ENCODE measurements at regions not wholly inside any gene's neighbourhood (a gene's known extent, or its start where the extent isn't known, plus 50 kb on each side); places are given as distances from the start of the nearest gene placed in this dataset.

DNA sequence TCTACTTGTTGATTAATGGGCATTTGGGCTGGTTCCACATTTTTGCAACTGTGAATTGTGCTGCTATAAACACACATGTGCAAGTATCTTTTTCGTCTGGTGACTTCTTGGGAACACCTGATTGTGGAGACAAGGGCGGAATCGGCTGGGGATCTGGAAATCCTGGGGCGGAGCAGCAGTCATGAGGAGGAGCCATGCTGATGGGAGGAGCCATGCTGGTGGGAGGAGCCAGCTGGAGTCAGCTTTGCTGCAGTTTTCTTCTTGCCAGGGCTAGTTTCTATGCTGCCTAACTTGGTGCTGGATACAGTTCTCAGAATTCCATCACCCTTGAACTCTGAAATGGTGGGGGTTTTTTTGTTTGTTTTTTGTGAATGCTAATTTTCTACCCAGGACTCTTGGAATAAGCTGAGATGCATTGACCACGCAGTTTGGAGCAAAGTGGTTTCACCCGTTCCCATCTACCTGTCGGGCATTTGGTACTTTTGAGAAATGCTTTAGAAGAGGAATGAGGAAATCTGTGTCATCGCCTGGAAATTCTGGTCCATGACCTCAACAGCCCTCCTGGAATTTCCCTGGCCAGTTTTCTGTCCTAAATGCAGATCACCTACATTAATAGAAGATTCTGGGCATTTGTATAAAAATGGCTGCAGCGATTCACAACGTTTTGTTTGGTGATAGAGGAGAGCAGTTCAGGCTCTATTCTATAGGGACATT is 217.4 kb upstream of the ZFHX3 start:
- no peak for DNase-seq (ENCODE audit: low spot score)

DNA sequence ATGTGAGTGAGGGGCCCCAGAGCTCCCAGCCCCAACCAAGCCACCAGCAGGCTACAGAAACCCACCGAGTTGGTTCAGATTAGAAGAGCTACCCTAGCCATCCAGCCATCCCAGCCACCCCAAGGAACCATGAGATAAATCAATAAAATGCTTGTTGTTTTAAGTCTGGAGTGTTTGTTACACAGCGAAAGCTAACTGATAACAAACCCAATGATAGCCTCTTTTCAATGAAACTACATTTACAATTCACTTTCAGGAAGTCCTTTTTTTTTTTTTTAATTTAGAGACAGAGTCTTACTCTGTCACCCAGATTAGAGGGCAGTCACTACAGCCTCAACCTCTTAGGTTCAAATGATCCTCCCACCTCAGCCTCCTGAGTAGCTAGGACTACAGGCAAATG is 215.0 kb upstream of the ZFHX3 start:
- DNase-seq (ENCODE audit: low spot score) = no peak

DNA sequence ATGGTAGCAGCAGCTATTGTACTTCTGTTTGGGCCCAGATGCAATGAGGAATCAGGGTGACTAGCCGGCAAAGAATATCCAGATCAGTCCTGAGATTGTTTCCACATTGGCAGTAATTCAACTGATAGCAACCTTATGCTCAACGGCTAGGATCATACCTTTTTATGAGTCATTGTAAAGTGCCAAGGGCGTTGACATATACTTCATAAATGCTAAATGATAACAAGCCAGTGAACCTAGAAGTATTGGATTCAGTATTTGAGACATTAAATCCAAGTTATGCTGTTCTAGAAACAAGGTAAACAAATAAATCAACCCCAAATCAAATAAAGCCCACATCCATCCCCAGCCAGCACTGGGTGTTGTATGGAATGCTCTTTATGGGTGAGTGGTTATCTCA is 207.1 kb upstream of the ZFHX3 start:
- DNase-seq (ENCODE audit: low spot score) = no peak

DNA sequence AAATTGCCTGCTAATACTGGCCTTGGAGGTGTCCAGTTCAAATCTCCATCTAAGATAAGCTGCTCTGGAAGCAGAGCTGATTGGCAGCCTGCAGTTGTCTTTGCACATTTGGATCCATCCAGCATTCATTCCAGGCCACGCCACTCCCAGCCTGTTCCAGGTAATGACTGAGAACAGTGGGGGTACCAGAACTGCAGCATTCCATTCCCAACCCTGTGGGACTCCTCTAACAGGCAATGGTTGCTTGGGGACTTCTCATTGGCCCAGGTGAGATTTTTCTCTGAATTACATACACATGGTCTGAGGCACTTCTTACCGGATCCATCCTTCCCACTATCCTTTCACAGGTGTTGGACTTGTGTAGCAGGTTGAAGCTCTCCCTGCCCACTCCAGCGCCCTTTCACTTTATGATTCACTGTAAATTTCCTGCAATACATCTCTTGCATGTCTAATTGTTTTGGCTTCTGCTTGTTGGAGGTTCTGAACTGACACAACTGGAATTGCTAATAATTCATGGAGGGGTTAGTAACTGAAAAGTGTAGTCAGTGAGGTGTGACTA is 206.1 kb upstream of the ZFHX3 start:
- DNase-seq (ENCODE audit: low spot score) = no peak

DNA sequence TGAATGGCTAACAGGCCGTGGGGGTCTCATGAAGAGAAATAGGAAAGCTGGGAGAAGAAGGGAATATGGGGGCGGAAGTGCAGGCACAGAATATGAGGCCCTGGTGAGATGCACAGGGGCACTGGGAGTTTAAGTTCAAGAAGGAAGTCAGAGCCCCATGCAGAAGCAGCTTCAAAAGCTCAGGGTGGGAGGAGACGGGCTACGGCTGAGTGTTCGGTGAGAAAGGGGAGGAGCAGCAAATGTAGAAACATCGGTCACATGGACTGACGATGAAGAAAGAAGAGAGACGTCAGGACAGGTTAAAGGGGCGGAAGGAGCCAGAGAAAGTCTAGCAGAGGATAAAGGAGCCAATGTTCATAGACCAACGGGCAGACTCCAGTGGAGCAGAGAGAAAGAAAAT is 204.5 kb upstream of the ZFHX3 start:
- DNase-seq (ENCODE audit: low spot score) = no peak

DNA sequence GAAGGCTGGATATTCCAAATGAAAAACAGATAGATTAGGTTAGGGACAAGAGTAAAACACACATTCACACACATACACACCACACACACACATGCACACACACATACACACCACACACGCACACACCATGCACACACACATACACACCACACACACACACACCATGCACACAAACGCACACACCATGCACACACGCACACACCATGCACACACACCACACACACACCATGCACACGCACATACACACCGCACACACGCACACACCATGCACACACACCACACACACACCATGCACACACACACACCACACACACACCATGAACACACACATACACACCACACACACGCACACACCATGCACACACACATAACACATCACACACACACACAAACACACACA is 203.7 kb upstream of the ZFHX3 start:
- DNase-seq (ENCODE audit: low spot score) = no peak

DNA sequence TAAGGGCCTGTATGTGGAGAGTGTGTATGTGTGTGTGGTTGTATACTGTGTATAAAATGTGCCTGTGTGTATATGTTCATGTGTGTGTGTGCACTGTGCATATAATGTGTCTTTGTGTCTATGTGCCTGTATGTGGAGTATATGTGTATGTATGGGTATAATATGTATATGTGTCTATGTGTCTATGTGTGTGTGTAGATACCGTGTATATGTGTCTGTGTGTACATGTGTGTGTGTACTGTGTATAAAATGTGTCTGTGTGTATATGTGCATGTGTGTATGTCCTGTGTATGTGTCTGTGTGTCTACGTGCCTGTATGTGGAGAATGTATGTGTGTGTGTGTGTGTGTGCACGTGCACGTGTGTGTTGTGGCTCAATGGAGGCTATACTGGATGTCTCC is 200.4 kb upstream of the ZFHX3 start:
- DNase-seq (ENCODE audit: low spot score) = no peak

DNA sequence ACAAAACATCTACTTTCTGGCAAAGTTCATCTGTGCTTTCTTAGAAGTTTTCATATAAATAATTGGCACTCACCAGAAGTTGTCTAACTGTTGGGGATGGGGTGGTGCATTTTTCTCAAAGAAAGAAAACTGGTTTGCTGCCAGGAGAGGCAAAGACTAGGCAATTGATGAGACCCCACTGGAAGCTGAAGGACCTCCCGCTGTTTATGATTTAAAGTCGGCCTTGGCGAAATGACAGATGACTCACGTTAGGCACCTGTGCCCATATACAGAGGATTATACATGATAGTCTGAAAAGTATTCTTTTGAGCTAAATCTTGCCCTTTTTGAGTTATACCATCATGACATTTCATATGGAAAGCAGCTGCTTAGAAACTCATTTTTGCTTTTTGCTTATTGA is 193.0 kb upstream of the ZFHX3 start:
- DNase-seq (ENCODE audit: low spot score) = no peak

DNA sequence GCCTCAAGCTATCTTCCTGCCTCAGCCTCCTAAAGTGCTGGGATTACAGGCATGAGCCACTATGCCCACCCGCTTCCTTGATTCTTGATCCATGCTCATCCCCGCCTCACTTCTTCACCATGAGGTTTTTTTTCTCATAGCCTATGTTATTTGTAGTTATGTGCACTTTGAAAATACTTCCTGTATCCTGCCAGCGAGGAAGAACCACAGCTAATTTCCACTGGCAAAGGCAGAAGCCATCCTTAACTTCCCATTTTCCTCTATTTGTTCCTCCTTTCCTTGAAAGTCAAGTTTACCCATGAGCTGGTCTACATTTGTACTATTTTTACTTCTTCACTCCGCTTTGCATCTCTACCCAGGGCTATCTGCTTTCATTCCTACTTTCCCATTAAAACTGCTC is 189.7 kb upstream of the ZFHX3 start:
- no peak for DNase-seq (ENCODE audit: low spot score)

DNA sequence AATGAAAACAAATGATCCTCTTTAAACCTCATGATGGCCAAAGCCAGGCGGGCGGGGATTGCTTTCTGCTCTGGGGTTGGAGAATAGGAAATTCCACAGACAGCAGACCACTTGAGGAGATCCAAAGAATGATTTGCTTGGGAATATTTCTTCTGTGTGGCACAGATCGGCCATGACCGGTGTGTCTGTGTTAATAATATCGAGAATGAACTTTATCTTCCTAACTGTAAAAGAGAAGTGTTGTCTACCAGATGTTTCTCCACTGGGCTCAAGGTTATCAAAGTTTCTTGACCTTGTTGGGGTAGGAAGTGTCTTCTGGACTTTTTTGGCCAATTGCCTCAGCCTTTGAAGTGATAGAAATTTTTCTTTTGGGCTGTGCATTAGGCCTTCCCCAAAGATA is 186.6 kb upstream of the ZFHX3 start:
- no peak for DNase-seq (ENCODE audit: low spot score)

DNA sequence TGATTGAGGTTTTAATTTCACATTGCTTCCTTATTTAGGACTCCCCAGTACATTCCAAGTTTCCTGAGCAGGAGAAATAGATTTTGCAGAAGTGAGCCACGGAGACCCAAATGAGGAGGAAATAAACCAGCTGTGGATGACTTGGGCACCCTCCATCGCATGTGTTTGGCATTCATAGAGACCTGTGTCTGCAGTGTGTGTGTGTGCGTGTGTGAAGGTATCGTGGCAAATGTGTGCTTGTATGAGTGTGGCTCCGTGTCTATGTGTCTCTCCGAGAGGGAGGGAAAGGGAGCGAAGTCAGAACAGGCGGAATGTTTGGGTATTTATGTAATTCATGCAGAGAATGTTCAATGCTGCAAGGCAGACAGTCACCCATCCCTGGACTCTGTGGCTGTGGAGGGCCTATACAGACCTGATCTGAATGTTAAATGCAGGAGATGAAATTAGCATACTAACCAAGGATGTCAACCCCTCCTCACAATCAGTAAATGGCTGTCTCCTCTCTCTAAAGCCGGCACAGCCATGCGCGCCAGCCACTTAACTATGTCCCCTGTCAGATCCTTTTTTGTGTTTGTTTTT is 186.0 kb upstream of the ZFHX3 start:
- DNase-seq (ENCODE audit: low spot score) = no peak

DNA sequence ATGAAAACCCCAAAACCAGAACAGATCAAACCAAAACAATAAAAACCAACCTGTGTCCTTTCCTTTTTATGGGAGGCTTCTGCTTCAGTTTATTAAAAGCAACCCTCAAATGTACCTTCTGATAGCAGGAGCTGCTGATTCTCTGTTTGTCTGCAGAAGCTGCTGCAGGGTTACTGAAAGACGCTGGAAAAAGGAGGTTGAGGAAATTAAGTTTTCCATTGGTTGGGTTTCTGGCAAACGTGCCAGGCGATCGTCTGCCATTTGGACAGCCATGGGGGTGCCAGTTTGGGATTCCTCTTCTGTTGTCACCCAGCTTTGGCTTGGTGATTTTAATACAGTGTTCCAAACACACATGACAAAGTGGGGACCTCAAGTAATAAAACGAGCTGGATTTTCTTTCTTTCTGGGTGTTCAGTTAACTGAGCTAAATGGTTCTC is 185.4 kb upstream of the ZFHX3 start:
- DNase-seq (ENCODE audit: low spot score) = no peak

DNA sequence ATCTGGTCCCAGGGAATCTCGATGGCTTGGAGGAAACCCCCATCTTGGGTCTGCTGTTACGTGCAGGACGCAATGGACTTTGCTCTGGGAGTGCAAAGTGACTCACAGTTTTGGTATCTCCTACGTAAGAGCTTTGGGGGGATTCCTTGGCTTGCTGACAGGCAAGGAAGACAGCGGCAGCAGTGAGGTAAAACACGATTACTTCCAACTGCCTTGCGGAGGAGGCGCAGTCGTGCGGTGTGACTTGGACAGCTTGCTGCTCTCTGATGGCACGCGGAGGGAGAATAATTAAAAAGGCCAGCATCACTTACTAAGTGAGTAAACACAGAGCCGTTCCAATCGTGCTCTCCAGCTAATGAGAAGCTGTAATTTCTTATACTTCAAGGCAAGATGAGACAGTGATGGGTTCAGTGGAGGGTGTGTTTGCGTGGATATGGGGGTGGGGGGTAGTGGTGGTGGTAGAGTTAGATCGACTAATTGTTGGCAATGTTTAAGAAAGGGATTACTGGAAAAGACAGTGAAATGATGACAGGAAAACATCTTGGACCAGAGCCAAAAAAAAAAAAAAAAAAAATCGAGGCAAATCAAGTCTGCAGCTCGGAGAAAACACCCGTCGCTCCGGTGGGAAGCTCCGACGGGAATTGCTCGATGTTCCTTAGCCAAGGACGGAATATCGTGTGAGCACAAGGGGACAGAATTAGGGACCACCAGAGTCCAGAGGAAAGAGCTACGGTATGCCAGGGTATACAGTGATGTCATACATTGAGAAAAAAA is 184.8 kb upstream of the ZFHX3 start:
- peak; percentile 75 for DNase-seq (ENCODE audit: low spot score)

DNA sequence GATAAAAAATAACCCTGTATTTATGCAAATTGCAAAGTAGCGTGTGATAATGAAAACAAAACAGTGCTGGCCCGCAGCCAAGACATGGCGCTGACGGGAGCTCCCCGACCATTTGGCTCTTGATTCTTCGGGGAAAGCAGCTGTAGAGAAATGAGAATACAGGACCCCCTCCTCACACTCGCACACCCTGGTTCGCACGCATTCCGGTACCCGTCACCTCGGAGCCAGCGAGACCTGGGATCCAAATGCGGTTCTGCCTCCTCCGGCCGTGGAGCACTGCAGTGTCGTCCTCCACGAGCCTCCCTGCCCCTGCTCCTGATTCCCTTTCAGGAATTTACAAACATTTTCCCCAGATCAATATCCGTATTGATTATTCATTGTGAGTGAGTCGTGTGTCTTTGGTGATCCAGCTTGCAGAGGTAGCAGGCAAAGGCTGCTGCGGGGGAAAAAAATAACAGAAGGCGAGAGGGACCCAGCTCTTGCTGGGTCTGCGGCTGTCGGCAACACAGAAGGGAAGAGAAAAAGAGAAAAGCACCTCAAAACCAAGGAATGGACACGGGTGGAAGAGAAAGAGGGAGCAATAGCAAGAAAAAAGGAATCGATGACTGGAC is 184.1 kb upstream of the ZFHX3 start:
- DNase-seq (ENCODE audit: low spot score) = no peak

DNA sequence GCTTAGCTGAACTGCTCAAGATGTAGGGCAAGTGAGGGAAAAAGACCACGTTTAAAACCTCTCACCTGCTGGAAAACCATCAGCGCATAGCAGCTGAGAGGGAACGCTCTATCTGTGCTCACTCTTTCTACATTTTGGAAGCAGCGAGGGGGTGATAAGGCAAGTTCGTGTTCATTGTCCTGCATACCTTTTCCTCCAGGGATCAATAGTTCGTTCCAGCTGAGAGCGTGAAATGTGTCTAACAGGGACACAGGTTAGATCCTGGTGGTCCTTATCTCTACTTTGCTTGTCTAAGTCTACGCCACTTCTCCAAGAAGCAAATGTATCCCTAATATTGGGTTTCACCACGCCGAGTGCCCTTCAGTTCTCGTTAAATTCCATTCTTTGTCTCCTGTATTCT is 183.5 kb upstream of the ZFHX3 start:
- DNase-seq (ENCODE audit: low spot score) = no peak

DNA sequence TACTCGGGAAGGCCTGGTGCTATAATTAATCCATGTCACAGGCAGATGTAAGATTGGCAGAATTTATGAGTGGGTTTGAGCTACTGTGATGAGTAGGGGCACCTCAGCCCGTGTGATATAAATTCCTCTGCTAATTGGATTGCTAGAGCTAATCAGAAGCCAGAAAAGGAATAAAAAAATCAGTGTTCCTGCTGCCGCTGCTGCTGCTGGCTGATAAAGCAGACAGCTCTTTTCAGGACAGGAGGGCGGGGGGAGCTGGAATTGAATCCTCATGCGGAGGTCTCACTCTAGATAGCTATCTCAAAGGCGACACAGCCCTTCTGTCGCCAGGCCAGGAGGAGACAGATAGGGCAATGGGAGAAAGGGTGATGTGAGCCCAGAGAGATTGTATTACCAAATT is 182.7 kb upstream of the ZFHX3 start:
- DNase-seq (ENCODE audit: low spot score) = no peak

DNA sequence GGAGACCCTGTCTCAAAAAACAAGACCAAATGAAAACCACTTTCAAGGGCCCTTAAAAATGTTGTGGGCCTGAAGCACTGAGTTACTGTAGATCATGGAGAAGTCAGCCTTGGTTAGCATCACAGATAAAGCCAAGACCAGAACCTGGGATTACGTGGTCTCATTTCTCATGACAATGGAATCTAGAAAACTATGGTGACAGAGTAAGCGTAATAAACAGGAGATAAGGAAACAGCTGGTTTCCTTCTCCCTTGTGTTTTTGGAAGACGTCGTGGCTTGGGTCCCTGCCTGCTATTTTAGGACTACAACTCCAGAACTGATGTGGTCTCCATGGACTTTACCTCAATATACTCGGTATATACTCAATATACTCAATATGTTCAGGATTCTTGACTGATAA is 180.7 kb upstream of the ZFHX3 start:
- peak; percentile 33 for DNase-seq (ENCODE audit: low spot score)

DNA sequence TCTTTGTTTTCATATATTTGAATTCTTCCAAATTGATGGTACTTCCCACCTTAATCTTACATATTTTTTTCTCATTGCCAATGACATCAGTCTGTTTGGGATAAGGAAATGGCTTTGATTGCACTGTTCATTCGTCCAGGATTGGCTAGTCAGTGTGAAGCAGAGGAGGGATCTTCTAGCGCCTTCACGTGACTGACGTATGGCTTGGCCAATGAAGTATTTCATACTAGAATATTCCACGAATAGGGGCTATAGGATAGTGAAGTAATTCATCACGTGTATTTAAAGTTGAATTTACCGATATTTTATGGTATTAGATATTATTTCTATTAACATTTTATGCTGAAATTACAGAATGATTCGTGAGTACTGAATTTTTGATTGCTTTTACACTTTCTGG is 178.7 kb upstream of the ZFHX3 start:
- DNase-seq (ENCODE audit: low spot score) = no peak

DNA sequence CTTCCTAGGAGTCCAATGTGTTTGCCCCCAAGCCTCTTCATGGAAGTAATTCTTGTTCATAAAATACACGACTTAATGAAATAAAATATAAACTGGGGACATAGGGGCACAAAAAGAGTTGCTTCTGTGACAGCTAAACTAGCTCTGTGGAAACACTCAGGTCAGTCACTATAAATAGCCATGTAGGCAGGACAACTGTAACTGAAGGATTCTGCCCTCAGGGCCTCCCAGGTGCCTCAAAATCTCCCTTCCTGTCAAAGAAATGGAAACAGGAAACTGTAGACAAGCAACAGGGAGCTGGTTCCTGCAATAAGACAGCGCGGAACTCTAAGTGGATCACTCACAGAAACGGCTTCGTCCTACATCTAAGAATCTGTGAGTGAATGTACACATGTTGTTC is 178.1 kb upstream of the ZFHX3 start:
- no peak for DNase-seq (ENCODE audit: low spot score)

DNA sequence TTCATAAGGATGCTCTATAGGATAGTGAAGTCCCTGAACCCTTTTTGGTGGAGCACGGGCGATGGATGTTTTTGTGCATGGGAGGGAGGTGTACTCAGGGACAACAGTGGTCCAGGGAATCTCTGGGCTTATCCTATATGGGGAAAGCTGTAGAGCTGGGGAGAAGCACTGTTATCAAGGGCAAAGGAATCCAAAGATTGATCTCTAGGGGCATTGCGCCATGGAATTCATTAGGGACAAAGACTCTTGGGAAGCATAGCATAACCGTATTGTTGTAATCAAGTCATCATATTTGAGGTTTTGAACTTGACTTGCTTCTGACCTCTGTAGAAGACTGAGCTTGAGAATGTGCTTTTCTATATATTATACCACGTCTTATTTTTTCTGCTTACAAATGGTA is 172.9 kb upstream of the ZFHX3 start:
- DNase-seq (ENCODE audit: low spot score) = no peak

DNA sequence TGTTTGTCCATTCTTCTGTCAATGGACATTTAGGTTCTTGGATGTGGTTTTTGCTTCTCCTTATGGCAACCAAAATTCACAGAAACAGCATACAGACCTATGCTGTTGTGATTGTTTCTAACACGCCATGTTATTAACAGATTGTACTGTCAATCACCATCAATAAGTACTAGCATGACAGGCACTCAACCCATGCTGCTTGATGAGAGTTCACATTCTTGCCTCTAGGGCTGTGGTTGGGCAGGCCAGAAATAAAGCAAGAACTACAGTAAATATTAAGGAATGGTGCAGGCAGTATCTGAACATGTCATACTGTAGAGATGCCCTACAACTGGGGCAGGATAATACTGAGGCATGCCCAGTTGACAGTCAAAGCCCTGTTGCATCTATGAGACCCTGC is 171.2 kb upstream of the ZFHX3 start:
- DNase-seq (ENCODE audit: low spot score) = no peak

DNA sequence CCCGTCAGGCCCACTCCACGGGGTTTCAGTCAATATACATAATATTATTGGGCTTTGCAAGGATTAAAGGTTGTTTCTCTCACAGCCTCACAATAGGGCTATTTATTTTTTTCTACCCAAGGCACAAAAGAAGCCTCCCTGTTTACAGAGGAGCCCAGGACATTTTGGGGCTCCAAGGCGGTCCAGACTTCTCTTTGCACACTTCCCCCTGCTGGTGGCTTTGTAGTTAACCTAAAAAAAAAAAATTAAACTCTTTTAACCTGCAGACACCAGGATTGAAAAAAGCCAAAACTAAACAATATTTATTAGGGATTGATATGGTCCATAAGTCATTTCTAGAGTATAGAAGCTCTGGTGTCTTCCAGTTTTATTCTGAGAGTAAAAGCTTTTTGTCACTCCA is 169.7 kb upstream of the ZFHX3 start:
- DNase-seq (ENCODE audit: low spot score) = no peak

DNA sequence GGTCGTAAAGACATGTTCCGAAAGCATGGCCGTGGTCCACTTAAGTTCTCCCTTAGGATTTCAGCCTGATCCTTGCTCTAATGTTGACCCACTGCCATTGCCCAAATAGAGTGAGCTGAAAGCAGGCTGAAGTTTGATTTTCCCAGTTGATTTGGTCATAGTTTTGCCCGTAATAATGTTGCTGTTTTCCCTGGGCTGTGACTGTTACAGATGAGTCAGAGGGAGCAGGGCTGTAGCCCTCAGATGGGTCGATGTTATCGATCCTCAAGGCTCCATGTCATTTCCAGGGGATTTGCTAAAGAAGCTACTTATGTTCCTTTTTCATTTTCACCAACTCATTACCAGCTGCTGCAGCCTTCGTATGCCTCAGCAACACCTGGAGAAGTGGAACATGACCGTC is 169.0 kb upstream of the ZFHX3 start:
- DNase-seq (ENCODE audit: low spot score) = no peak
